HAP-1 (cell line): ENCODE measurements at regions not wholly inside any gene's neighbourhood (a gene's known extent, or its start where the extent isn't known, plus 50 kb on each side); places are given as distances from the start of the nearest gene placed in this dataset.

Experiments
- DNase-seq, 2 experiments: peaks; one replicate each; pipeline ENCODE4 v3.0.0-alpha.2; 2016 to 2020; ENCODE audit warnings: low spot score in 2 of 2
- H3K27me3 ChIP-seq: fragments of 250-450 bp; sonication (Bioruptor Pico); 2 replicates; pipeline ENCODE4 v1.5.1; 2020; ENCODE audit warnings: low read depth, mild to moderate bottlenecking, moderate library complexity
- H3K36me3 ChIP-seq: fragments of 250-450 bp; sonication (Bioruptor Pico); replicated peaks from 2 replicates; pipeline ENCODE4 v1.5.1; 2020; ENCODE audit warnings: mild to moderate bottlenecking
- H3K4me1 ChIP-seq: fragments of 250-450 bp; sonication (Bioruptor Pico); 2 replicates; pipeline ENCODE4 v1.5.1; 2020; ENCODE audit warnings: mild to moderate bottlenecking
- H3K4me3 ChIP-seq: fragments of 250-450 bp; sonication (Bioruptor Pico); 2 replicates; pipeline ENCODE4 v1.5.1; 2020; ENCODE audit warnings: mild to moderate bottlenecking, moderate library complexity
- H3K9me3 ChIP-seq: fragments of 250-450 bp; sonication (Bioruptor Pico); 2 replicates; pipeline ENCODE4 v1.5.1; 2020; ENCODE audit warnings: mild to moderate bottlenecking, moderate library complexity
- in situ Hi-C: fragments of 300-500 bp; cut with MboI; formaldehyde crosslinking; loops from 3 replicates; pipeline ENCODE4 v1.14.3; 2020; ENCODE audit warnings: low sequenced_read_pairs, inconsistent platforms, mixed read lengths

DNA sequence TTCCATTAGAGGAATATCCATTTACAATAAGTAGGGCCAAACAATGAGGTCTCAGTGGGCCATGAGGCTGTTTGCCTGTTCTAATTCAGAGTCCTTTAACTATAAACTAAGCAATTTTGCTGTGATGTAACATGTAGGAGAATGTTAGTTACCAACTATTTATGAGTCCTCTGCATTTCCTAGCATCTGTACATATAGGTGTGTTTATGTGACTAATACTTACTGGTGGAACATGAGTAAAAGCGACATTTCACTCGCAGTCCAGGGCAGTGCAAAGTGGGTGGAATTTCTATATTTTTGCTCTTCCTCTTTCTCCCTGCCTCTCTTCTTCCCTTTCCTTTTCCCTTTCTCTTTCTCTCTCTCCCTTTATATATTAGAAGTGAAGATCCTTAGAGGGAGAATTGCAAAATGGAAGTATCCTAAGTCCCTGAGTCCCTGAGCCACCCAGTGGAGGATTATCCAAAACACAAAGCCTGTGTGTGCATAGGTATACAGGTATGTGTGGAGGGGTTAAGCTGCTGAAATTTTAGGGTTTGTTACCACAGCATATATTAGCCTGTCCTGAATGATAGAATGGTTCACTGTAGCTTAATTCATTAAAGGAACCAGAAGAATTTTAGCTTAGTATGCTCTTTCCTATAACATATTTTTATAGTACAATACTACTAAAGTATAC lies 487.0 kb upstream of the FANCL start:
- Histone ChIP-seq H3K4me3 (no peak overlapping the region), H3K36me3 (no peaks in the 10 kb centered on the region), H3K27me3 (no peaks in the 10 kb centered on the region), H3K9me3 (no peaks in the 10 kb centered on the region), H3K4me1 (no peaks in the 10 kb centered on the region)
- in situ Hi-C loops: no loop called here
- DNase-seq: no peak

DNA sequence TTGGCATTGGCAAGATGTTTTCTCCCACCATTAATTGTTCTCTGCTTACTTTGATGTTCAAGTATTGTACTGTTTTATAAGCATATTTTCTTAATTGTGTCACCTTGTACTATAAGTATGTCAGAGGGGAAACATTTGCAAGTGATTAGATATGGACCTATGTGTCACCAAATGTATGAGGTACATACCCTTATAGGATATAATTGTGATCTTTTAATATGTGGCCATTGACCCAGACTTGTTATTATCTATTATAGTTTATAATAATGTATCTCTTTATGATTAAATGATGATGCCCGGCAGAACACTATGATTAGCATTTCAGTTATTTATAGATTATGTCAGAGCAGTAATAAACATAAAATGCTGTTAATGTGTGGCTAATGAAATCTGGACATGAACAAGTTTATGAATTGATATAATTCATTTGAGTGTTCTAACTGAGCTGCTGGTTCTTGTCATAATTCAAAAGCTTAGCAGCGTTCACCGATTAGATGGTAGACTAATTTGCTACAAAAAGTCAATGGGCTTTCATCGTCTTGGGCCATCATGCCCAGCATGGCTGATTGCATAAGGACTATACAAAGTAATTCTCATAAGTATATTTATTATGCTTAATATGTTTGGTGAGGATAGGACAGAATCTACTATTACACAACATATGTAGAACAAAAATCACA lies 480.9 kb upstream of the FANCL start:
- DNase-seq: no peak
- Histone ChIP-seq H3K4me3 (no peak overlapping the region), H3K9me3 (no peaks in the 10 kb centered on the region), H3K27me3 (no peaks in the 10 kb centered on the region), H3K36me3 (no peaks in the 10 kb centered on the region), H3K4me1 (no peaks in the 10 kb centered on the region)
- in situ Hi-C loops: no loop called here

DNA sequence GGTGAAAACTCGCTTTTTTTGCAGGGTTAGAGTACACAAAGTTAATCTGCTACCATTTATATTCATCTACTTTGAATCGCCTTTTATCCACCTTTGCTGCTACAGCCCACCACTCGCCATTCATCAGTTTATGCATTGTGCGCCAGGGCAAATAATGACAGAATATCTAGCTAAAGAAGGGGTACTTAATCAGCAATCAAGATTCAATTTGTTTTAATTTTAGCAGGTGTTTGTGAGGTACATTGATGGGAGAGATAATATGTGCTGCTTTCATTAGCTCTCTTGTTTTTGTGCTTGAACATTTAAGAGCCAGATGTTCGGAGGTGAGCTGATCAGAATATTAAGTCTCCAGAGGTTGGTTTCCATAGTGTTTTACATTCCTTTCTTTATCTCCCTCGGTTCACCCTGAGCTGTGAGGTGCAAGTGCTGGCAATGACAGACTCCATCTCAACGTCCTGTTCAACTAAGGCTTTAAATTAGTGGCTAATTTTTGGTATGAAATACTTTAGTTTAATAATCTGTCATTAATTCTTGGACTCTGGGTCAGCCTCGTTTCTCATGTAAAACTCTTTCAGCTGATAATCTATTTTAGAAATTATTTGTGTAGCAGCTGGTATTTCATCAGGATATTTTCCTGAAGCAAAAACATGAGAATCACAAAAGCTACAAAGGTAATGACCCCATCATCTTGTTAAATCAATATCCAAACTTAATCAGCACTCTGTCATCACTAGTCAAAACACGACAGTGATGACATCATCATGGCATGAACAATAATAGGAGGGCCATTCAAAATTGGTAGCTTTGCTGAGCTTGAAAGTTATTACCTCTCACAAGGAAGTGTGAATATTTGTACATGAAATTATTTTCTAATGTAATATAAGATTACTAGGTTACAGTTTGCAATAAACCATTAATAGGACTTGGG lies 479.9 kb upstream of the FANCL start:
- in situ Hi-C loops: no loop called here
- no peaks in the 10 kb centered on the region for H3K9me3 ChIP-seq
- no peaks in the 10 kb centered on the region for H3K4me1 ChIP-seq
- H3K27me3 ChIP-seq: no peaks in the 10 kb centered on the region; the same call in 1 of the 2 replicates
- no peak for DNase-seq
- H3K36me3 ChIP-seq: no peaks in the 10 kb centered on the region
- H3K4me3 ChIP-seq: no peak overlapping the region

DNA sequence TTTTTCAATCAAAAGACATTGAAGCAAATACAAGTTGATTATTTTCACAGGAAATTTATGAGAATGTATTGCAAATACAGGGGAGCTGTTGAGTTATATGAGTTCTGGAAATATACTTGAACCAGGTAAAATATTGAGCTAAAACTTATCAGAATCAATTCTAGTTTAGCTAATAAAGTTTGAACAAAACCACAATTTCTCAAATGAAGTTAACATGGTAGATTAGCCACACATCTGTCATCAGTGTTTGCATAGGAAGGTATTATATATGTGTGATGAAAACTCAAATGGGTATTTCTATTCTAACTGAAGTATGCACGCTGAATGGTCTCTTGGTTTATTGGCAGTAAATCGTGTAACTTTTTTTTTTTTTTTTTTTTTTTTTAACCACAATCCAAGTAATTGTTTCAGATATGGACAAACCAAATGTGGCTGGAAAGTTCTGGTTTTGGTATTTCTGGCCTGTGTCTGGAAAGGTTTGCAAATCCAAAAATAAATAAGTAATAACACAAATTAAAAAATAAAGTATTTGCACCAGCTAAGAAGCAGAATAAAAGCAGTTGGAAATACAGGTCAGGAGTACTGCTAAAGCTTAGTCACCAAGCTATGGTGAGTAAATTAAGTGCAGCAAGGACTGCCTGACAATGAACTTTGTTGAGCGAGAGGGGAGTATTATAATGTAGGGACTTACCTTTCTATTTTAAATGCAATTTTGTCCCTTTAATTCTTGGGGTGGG lies 479.1 kb upstream of the FANCL start:
- Histone ChIP-seq H3K9me3 (no peaks in the 10 kb centered on the region), H3K27me3 (no peaks in the 10 kb centered on the region; the same call in 1 of the 2 replicates), H3K4me3 (no peak overlapping the region), H3K4me1 (no peaks in the 10 kb centered on the region), H3K36me3 (no peaks in the 10 kb centered on the region)
- DNase-seq: no peak
- in situ Hi-C loops: no loop called here

DNA sequence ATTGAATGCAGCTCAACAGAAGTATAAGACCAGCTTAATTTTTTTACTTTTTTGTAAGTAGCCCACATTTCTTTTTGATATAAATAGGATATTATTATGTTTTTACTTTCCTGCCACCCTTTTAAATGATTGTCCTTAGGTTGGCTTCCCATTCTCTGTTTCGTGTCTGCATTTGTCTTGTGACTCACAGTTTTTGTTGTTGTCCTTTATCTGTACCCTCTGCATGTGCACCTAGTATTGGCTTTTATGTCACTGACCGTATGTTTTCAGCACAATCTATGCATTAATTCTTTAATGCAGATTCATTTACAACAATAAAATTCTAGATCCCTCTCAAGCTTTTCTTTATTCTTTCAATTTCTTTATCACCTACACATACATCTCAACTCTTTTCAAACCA lies 474.2 kb upstream of the FANCL start:
- DNase-seq: no peak
- H3K27me3 ChIP-seq: no peaks in the 10 kb centered on the region; the same call in 1 of the 2 replicates
- no peak overlapping the region for H3K4me3 ChIP-seq
- no peaks in the 10 kb centered on the region for H3K36me3 ChIP-seq
- no peaks in the 10 kb centered on the region for H3K4me1 ChIP-seq
- in situ Hi-C loops: no loop called here
- no peaks in the 10 kb centered on the region for H3K9me3 ChIP-seq

DNA sequence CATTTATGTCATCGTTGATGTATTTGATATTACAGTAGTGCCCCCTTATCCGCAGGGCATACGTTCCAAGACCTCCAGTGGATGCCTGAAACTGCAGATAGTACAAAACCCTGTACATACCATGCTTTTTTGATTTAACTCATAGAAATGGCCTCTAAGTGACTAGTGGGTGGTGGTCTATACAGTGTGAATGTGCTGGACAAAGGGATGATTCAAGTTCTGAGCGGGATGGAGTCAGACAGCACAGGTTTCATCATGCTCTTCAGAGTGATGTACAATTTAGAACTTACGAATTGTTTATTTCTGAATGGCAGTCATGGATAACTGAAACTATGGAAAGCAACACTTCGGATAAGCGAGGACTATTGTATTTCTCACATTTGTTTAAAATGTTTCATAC lies 473.1 kb upstream of the FANCL start:
- no peaks in the 10 kb centered on the region for H3K36me3 ChIP-seq
- H3K4me1 ChIP-seq: no peaks in the 10 kb centered on the region
- no peaks in the 10 kb centered on the region; the same call in 1 of the 2 replicates for H3K27me3 ChIP-seq
- H3K9me3 ChIP-seq: no peaks in the 10 kb centered on the region
- in situ Hi-C loops: no loop called here
- DNase-seq: no peak
- H3K4me3 ChIP-seq: no peak overlapping the region

DNA sequence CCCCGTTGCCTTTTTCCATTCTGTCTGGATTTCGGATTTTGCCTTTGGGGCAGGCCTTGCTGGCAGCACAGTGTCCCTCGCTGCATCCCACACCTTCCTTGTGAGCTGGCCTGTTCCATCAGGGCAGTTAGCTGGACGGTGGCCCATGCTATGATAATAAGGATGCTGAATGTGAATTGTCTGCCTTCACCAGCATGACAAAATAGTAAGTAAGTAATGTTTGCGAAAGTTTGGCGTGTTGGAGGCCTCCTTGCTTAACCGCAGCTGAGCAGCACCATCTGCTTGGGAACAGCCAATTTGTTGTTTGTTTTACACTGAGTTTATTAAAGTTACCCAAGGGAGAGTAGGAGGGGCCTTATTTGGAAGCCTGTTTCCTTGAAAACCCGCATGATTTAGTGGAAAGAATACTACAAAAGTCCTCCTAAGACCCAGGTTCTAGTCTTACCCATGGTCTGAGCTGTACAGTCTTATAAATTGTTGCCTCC lies 469.7 kb upstream of the FANCL start:
- H3K27me3 ChIP-seq: no peaks in the 10 kb centered on the region; the same call in 1 of the 2 replicates
- in situ Hi-C loops: no loop called here
- no peaks in the 10 kb centered on the region for H3K4me1 ChIP-seq
- no peak overlapping the region for H3K4me3 ChIP-seq
- H3K36me3 ChIP-seq: no peaks in the 10 kb centered on the region
- no peak for DNase-seq
- H3K9me3 ChIP-seq: no peaks in the 10 kb centered on the region

DNA sequence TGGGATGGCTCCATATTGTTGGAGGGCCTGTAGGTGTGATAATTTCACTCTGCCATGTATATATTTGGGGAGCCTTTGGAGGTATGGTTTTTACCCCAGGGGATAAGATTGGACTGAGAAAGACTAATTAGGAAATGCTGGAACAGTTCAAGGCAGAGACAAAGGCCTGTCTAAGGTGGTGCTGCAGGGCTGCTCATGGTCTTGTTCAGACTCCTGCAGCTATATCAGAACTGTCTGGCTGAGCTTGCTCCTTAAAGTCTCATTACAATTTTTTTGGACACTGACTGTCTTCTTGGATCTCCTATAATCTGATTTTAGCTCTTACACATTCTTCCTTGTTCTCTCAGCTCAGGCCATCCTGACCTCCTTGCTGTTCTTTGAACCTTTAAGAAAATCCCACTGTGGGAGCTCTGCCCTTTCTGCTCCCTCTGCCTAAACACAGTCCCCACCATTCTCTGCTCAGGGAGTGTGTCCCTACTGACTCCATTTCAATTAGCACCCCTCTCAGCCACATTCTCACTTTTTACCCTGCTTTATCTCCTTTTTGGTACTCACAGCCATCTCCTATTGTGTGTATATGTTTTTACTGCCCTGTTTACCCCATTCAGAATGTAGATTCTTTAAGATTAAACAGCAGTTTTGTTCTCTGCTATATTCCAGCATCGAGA lies 468.7 kb upstream of the FANCL start:
- no peaks in the 10 kb centered on the region for H3K36me3 ChIP-seq
- H3K27me3 ChIP-seq: no peaks in the 10 kb centered on the region; the same call in none of the 2 replicates
- no peak for DNase-seq
- no peaks in the 10 kb centered on the region for H3K4me1 ChIP-seq
- no peaks in the 10 kb centered on the region for H3K9me3 ChIP-seq
- no peak overlapping the region for H3K4me3 ChIP-seq
- in situ Hi-C loops: no loop called here

DNA sequence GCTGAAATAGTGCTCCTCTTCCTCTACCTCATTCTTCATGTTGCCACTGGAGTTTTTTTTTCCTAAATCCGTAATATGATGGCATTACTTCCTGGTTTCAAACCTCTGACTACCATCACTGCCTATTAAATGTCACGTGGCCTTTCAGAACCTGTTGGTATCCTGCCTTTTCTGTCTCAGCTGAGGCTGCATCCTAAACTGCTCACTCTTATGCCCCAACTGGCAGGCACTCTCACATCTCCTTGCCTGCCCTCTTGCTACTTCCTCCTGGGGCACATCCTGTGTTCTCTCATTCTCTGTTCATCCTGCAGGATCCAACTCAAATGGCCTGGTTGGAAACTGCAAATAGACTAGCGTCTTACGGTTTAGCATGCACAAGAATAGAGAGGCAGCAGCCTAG lies 468.1 kb upstream of the FANCL start:
- DNase-seq: no peak
- in situ Hi-C loops: no loop called here
- no peaks in the 10 kb centered on the region for H3K36me3 ChIP-seq
- H3K4me3 ChIP-seq: no peak overlapping the region
- H3K9me3 ChIP-seq: no peaks in the 10 kb centered on the region
- no peaks in the 10 kb centered on the region for H3K4me1 ChIP-seq
- H3K27me3 ChIP-seq: no peaks in the 10 kb centered on the region; the same call in none of the 2 replicates

DNA sequence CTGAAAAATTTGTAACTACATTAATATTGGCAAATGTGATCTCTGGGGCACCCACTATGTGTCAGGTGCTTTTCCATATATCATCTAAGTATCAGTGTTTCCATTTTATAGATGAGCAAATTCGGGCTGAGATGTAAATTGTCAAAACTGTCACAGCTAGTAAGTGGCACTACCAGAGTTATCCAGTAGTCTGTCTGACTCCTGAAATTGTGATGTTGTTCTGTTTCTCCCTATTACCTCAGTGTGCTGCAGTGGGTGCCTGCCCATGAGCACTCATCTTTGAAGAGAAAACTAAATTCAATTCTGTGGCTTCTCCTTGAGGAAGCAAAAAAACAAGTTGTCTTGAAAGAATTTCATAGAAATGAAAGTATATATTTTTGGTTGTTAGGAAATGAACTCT lies 467.4 kb upstream of the FANCL start:
- Histone ChIP-seq H3K36me3 (no peaks in the 10 kb centered on the region), H3K4me1 (no peaks in the 10 kb centered on the region), H3K27me3 (peaks cover 5% of the 10 kb centered on the region), H3K4me3 (no peak overlapping the region), H3K9me3 (no peaks in the 10 kb centered on the region)
- in situ Hi-C loops: no loop called here
- DNase-seq: no peak

DNA sequence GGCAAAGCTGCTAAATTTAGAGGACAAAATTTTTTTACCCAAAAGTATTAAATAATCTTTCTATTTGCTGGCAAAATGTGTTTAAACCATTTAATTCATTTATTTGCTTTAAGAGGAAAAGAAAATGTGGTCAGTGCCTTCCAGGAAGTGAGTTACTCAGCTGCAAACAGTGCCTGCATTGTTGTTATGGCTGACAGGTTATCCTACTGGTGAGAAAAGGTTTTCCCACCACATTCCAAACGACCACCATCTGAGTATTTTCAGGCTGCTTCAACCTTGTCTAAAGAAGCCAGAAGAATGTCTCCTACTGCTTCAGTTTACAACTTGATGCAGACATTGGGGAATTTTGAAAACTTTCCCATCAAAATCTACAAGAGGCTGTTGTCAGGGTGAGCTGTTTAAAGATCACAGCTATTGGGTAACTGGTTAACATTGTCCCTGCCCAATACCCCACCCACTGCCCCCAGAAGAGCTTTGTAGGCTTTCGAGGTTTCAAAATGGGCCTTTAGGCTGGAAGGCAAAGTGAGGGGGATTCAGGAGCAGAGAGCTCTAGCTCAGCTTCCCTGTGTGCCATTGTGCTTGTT lies 461.3 kb upstream of the FANCL start:
- in situ Hi-C loops: no loop called here
- peaks cover 5% of the 10 kb centered on the region for H3K27me3 ChIP-seq
- DNase-seq: no peak

DNA sequence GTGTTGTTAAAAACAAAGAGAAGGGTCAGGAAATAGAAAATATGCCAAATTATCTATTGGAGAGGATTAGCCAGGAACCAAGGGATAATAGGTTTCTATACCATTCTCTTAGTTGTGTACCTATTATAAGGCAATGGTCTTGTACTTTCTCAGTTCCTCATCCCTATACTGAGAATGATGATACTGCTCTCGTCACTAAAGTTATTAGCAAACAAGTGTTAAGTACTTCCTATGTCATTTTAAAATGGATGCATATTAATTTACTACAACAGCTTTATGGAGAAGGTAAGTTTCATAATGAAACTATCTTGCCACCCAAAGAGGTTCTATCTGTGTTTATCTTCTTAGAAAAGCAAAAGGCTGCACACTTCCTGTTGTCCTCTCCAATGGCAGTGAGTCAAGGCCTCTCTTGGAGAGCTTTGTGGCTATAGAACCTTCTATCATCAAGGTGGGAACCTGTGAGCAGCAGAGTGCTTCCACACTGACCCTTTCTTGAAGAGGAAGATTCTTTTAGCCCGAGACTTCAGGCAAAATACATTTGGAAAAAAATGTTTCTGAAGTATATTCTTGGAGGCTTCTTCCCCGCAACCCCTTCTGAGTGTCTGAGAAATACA lies 460.7 kb upstream of the FANCL start:
- Histone ChIP-seq H3K36me3 (no peaks in the 10 kb centered on the region), H3K4me1 (no peaks in the 10 kb centered on the region), H3K27me3 (peaks cover 5% of the 10 kb centered on the region), H3K4me3 (no peak overlapping the region), H3K9me3 (no peaks in the 10 kb centered on the region)
- no peak for DNase-seq
- in situ Hi-C loops: no loop called here

More for the DNA sequence above, 461.3 kb upstream of the FANCL start:
- Histone ChIP-seq H3K4me3 (no peak overlapping the region), H3K4me1 (no peaks in the 10 kb centered on the region), H3K9me3 (no peaks in the 10 kb centered on the region), H3K36me3 (no peaks in the 10 kb centered on the region)
